IMR-90 (cell line): ENCODE measurements at regions not wholly inside any gene's neighbourhood (a gene's known extent, or its start where the extent isn't known, plus 50 kb on each side); places are given as distances from the start of the nearest gene placed in this dataset.

Experiments
- ATAC-seq: fragments of 200-7000 bp; cut with Tn5 transposase; 2 replicates; pipeline ENCODE4 v1.9.1; 2020; ENCODE audit warnings: low read depth, mild to moderate bottlenecking, moderate library complexity
- BruUV-seq: library from RNA; stranded (reverse); fragments of 400-500 nt; replicated peaks from 2 replicates; lab custom pipeline; 2021; lab: Mats Ljungman, UMichigan
- CTCF ChIA-PET: fragments of 300-600 bp; formaldehyde crosslinking; extraction: SDS; loops from one replicate; lab custom pipeline; 2021; ENCODE audit warnings: antibody characterized with exemption; lab: Yijun Ruan, JAX
- POLR2A ChIA-PET: fragments of 300-600 bp; sonication (Branson Sonifier 250); formaldehyde crosslinking; loops from one replicate; lab custom pipeline; 2022; ENCODE audit warnings: antibody characterized with exemption; ENCODE audit not compliant: unreplicated experiment; lab: Charles Lee
- DNase-seq: peaks from one replicate; pipeline ENCODE4 v3.0.0; 2013
- H2AFZ ChIP-seq: replicated peaks from 2 replicates; pipeline ENCODE3; 2013; ENCODE audit warnings: low read length, mild to moderate bottlenecking; ENCODE audit not compliant: poor library complexity
- H2AK5ac ChIP-seq: 2 replicates; pipeline ENCODE4 v1.6.1; 2013; ENCODE audit warnings: low read depth, low read length, inconsistent platforms
- H2AK9ac ChIP-seq: replicated peaks from 2 replicates; pipeline ENCODE3; 2013; ENCODE audit warnings: mild to moderate bottlenecking, low read depth, low read length, moderate library complexity; ENCODE audit not compliant: poor library complexity
- H2BK120ac ChIP-seq: 2 replicates; pipeline ENCODE4 v1.6.1; 2013; ENCODE audit warnings: low read depth, low read length, inconsistent platforms
- H2BK15ac ChIP-seq: 3 replicates; pipeline ENCODE4 v1.6.1; 2013; ENCODE audit warnings: low read depth, low read length, inconsistent platforms
- H2BK20ac ChIP-seq: 2 replicates; pipeline ENCODE4 v1.6.1; 2013; ENCODE audit warnings: low read depth, mild to moderate bottlenecking, inconsistent platforms, low read length, moderate library complexity
- H2BK5ac ChIP-seq: 2 replicates; pipeline ENCODE4 v1.6.1; 2013; ENCODE audit warnings: mild to moderate bottlenecking, low read depth, low read length, inconsistent platforms; ENCODE audit not compliant: poor library complexity, severe bottlenecking
- H3K14ac ChIP-seq: replicated peaks from 2 replicates; pipeline ENCODE4 v1.6.1; 2013; ENCODE audit warnings: low read depth, low read length, inconsistent platforms
- H3K18ac ChIP-seq: 2 replicates; pipeline ENCODE4 v1.6.1; 2013; ENCODE audit warnings: low read depth, low read length, control low read depth
- H3K23ac ChIP-seq: 2 replicates; pipeline ENCODE4 v1.6.1; 2013; ENCODE audit warnings: low read depth, low read length, inconsistent platforms
- H3K27ac ChIP-seq: 2 replicates; pipeline ENCODE4 v1.5.1; 2013; ENCODE audit warnings: mild to moderate bottlenecking, control low read depth, low read length; ENCODE audit not compliant: insufficient read depth
- H3K27me3 ChIP-seq: 2 replicates; pipeline ENCODE4 v1.6.1; 2013; ENCODE audit warnings: low read length; ENCODE audit not compliant: control insufficient read depth, insufficient read depth
- H3K36me3 ChIP-seq: 2 replicates; pipeline ENCODE4 v1.6.1; 2013; ENCODE audit warnings: low read length, mixed read lengths; ENCODE audit not compliant: control insufficient read depth, insufficient read depth
- H3K4ac ChIP-seq: 2 replicates; pipeline ENCODE4 v1.6.1; 2013; ENCODE audit warnings: low read depth, low read length, inconsistent platforms
- H3K4me1 ChIP-seq: 2 replicates; pipeline ENCODE4 v1.6.1; 2013; ENCODE audit warnings: low read length, mixed read lengths; ENCODE audit not compliant: control insufficient read depth, insufficient read depth
- H3K4me2 ChIP-seq: 2 replicates; pipeline ENCODE4 v1.6.1; 2013; ENCODE audit warnings: low read depth, mild to moderate bottlenecking, control low read depth, low read length, moderate library complexity
- H3K4me3 ChIP-seq: 2 replicates; pipeline ENCODE4 v1.5.1; 2013; ENCODE audit warnings: low read depth, mild to moderate bottlenecking, control low read depth, low read length, moderate library complexity; ENCODE audit not compliant: insufficient read depth
- H3K56ac ChIP-seq: 2 replicates; pipeline ENCODE4 v1.6.1; 2013; ENCODE audit warnings: low read length, inconsistent platforms; ENCODE audit not compliant: insufficient read depth; ENCODE audit errors: extremely low read depth
- H3K79me1 ChIP-seq, 2 experiments: 2 replicates each; pipeline ENCODE4 v1.6.1; 2013; ENCODE audit warnings: low read length in 2 of 2, inconsistent platforms in 1 of 2, low read depth in 1 of 2
- H3K9ac ChIP-seq: 2 replicates; pipeline ENCODE4 v1.6.1; 2013; ENCODE audit warnings: low read depth, low read length, control low read depth
- H3K9me1 ChIP-seq: 2 replicates; pipeline ENCODE4 v1.6.1; 2013; ENCODE audit warnings: low read length, inconsistent platforms; ENCODE audit not compliant: insufficient read depth
- H3K9me3 ChIP-seq: 2 replicates; pipeline ENCODE4 v1.6.1; 2013; ENCODE audit warnings: low read length; ENCODE audit not compliant: control insufficient read depth, insufficient read depth
- H4K20me1 ChIP-seq: 2 replicates; pipeline ENCODE4 v1.6.1; 2013; ENCODE audit warnings: low read length, inconsistent platforms; ENCODE audit not compliant: insufficient read depth
- H4K5ac ChIP-seq: 2 replicates; pipeline ENCODE4 v1.6.1; 2013; ENCODE audit warnings: mild to moderate bottlenecking, low read depth, low read length, control low read depth
- H4K8ac ChIP-seq, 2 experiments: 2 replicates each; pipeline ENCODE4 v1.6.1; 2013; ENCODE audit warnings: low read depth in 2 of 2, low read length in 2 of 2, control low read depth in 1 of 2, inconsistent platforms in 1 of 2
- H4K91ac ChIP-seq: 2 replicates; pipeline ENCODE4 v1.6.1; 2013; ENCODE audit warnings: low read depth, low read length, inconsistent platforms; ENCODE audit not compliant: insufficient read depth
- BHLHE40 ChIP-seq: fragments of 150-350 bp; IDR thresholded peaks from 2 replicates; pipeline ENCODE4 v1.6.1; 2016; ENCODE audit warnings: mild to moderate bottlenecking, low read depth, low read length
- MAZ ChIP-seq: IDR thresholded peaks from 2 replicates; pipeline ENCODE4 v1.6.1; 2012; ENCODE audit warnings: low read depth, mild to moderate bottlenecking, low read length, improper control_type of control experiment, moderate library complexity, borderline replicate concordance
- RFX5 ChIP-seq: IDR thresholded peaks from 2 replicates; pipeline ENCODE4 v1.8.0; 2012; ENCODE audit warnings: low read depth, mild to moderate bottlenecking, low read length, moderate library complexity
- USF2 ChIP-seq: fragments of 150-350 bp; IDR thresholded peaks from 2 replicates; pipeline ENCODE4 v1.6.1; 2017; ENCODE audit warnings: mild to moderate bottlenecking, antibody characterized with exemption, low read length, low read depth
- WGBS, 2 experiments: methylation state at CpG; one replicate each; pipeline versions ENCODE4 v1.1.5 to v1.1.7; 2013; ENCODE audit warnings: missing lambda C conversion rate in 2 of 2; ENCODE audit not compliant: insufficient read length in 1 of 2; ENCODE audit errors: extremely low coverage in 2 of 2; 5-methylcytosine and 5-hydroxymethylcytosine counted together
- dilution Hi-C: fragments of 300-500 bp; cut with HindIII; formaldehyde crosslinking; loops from one replicate; pipeline ENCODE4 v1.14.3; 2018; ENCODE audit warnings: low sequenced_read_pairs; ENCODE audit not compliant: unreplicated experiment
- in situ Hi-C: fragments of 300-500 bp; cut with MboI; formaldehyde crosslinking; loops from 3 replicates; pipeline ENCODE4 v1.14.3; 2019; ENCODE audit warnings: low sequenced_read_pairs, inconsistent platforms, mixed read lengths
- intact Hi-C: fragments of 100-400 bp; cut with micrococcal nuclease; formaldehyde crosslinking; loops from 2 replicates; pipeline ENCODE4 v1.10.0; 2022

GRCh38 chr11:116432301-116432700 is 340.5 kb downstream of the BUD13 start:
- H3K27ac ChIP-seq, result no peak overlapping the region
- no peak overlapping the region for H2BK20ac ChIP-seq
- dilution Hi-C loops, result no loop called here
- no peak overlapping the region for H2AK9ac ChIP-seq
- H3K18ac ChIP-seq, result no peak overlapping the region
- ChIA-PET POLR2A (no interaction called here), CTCF (no interaction called here)
- no CpG with 5 or more reads among the region's 9 CpGs for WGBS, 2 experiments
- H2BK15ac ChIP-seq, result no peak overlapping the region
- no peak overlapping the region for H3K23ac ChIP-seq
- no peak overlapping the region for H3K4me3 ChIP-seq
- H3K79me1 ChIP-seq, result no peaks in the 10 kb centered on the region
- no peak overlapping the region for H2AFZ ChIP-seq
- no peak overlapping the region for H3K4ac ChIP-seq
- in situ Hi-C loops, result no loop called here
- no peaks in the 10 kb centered on the region for H3K4me1 ChIP-seq
- no peak overlapping the region for H2BK120ac ChIP-seq
- H3K36me3 ChIP-seq, result no peaks in the 10 kb centered on the region
- no peak overlapping the region for H3K9ac ChIP-seq
- no peak for ATAC-seq
- intact Hi-C loops, result no loop called here
- DNase-seq, result no peak
- H2AK5ac ChIP-seq, result no peak overlapping the region
- H2BK5ac ChIP-seq, result no peak overlapping the region
- H3K9me1 ChIP-seq, result no peaks in the 10 kb centered on the region
- no peaks in the 10 kb centered on the region for H3K9me3 ChIP-seq
- no peak overlapping the region for H4K8ac ChIP-seq
- no peaks in the 10 kb centered on the region for H4K20me1 ChIP-seq
- no peak overlapping the region for H4K5ac ChIP-seq
- BruUV-seq, result no TSS peak
- no peak overlapping the region for H3K4me2 ChIP-seq
- no peaks in the 10 kb centered on the region for H3K27me3 ChIP-seq
- H3K56ac ChIP-seq, result no peak overlapping the region
- no peak for TF ChIP-seq RFX5
- no peak for TF ChIP-seq USF2
- no peak for TF ChIP-seq BHLHE40
- TF ChIP-seq MAZ, result no peak
- H4K91ac ChIP-seq, result no peak overlapping the region
- H3K14ac ChIP-seq, result no peak overlapping the region
